ENCODE measurements at regions not wholly inside any gene's neighbourhood (a gene's known extent, or its start where the extent isn't known, plus 50 kb on each side); places are given as distances from the start of the nearest gene placed in this dataset.

DNA sequence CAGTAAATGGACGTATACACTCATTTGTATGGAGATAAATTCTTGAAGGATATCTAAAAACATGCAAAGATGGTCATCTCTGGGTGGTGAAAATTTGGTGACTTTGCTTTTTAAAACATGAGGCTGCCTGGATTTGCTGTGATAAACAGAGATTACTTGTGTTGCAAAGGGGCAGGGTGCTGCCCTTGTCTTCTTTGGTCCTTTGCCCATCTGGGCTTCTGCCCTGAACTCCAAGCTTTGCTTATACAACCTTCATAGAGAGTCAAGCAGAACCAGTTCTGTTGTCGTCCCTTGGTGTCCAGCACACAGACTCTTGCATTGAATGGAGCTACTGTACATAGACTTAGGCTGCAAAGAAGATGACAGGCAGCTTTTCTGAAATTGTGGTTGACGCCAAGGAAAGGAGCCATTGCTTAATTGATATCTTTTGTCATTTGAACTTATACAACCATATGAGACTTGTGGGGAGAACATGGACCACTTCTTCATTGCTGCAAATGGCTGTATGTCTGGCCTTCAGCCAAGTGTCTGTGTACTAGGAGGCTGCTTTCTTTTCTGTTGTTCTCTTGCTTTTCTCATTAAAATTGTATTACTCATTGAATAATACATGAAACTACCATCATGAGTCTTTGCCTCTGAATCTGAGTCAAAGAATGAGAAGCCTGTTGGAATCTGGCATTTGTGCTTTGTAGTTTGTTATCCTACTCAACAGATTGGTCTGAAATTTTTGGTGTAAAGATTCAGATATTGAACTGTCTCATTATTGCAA lies 152.5 kb downstream of the DMRT2 start:
- no peak for DNase-seq

DNA sequence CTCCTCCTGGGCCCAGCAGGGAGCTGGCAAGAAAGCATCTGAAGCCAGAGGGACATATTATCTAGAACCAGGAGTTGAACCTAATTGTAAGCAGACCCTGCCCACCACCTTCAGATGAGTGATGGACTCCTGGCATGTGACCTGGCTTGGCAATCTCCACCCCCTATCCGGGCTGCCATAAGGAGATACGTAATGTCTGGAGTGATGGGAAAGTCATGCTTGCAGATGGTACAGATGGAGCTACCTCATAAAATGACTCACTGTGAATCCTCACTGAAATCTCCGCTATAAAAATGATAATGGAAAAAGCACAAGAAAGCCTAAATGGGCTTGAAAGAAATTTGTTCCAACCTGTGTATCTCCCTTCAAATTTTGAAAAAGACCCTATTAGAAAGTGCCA lies 157.5 kb downstream of the DMRT2 start:
- DNase-seq, result no peak

DNA sequence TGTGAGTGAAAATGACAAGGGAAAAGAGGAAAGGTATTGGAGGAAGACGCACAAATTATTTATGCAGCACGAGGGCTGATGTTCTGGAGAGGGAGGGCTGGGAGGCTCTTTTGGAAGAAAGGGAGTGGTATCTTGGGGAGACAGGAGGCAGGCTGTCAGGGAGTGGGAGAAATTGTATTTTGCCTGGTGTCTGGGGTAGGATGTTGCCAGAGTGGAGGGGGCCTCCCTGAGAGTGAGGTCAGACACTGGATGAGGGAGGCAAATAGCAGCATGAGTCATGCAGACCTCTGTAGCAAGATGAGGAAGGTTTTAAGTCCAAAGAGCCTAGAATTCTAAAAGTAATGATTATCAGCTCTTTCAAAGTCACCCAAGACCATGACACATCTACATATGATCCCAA lies 158.0 kb downstream of the DMRT2 start:
- no peak for DNase-seq

DNA sequence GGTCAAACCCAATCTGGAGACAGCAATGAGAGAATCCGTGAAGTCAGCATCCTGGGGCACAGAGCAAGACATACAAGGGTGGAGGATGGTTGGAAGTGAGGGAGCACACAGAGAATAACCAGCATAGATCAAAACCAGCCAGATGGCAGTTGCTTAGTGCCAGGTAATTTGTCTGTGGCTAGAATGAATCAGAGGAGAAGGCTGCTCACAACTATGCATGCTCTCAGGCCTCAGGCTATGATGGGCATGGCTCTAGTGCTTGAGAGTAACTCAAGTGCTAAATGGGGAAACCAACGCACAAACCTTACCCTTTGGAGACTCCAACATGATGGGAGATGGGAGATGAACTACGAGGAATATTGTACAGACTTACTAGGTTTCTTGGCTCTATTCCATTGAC lies 160.8 kb downstream of the DMRT2 start:
- DNase-seq, result no peak

DNA sequence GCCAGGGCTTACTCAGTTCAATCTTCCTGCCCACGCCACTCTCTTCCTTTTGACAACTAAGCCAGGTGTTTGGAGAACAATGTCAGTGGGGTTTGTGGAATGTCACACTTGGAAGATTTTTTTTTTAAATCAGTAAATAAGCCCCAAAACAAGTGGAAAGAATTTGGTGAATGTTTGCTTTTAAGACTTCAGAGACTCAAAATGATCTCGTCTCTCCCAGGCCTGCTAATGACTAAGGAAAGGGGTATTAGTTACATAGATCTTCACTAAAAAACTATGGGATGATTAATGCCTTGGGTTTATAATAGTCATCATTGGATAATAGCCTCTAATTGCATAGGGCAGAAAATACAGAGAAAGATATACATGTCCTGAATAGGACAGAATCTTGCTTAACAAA lies 166.4 kb downstream of the DMRT2 start:
- DNase-seq, result no peak

DNA sequence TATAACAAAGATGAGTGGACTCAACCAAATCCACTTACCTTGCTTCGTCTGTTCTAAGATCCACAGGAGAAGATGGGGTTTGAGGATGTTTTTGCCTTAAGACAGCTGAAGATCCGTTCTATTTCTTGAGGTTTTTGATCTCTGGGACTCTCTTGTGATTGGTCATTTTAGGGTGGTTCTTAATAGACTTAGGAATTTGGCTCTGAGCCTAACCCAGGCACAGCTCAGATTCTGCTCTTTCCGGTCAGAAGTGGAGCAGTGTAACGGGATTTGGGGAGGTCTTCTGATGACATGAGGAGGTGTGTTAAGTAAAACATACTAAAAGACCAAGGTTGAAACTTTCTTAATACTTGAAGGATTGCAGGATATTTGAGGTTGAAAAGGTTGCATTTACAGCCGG lies 166.9 kb downstream of the DMRT2 start:
- no peak for DNase-seq

DNA sequence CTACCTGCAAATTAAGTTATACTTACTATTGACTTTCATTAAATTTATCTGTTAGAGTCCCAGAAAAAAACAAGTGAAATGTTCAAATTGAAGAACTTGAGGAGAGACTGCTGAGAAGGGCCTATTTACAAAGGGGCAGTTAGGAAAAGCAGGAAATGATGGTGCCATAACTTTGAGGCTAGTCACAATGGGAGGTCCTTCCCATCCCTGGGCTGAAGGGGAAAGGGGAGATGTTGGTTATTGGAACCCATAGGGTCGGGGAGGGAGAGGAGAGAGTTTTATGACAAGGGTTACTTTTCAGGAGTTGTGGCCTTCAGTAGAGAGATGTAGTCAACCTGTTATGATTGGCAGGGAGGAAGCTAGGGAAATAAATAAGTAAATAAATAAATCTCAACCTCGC lies 169.1 kb downstream of the DMRT2 start:
- no peak for DNase-seq

DNA sequence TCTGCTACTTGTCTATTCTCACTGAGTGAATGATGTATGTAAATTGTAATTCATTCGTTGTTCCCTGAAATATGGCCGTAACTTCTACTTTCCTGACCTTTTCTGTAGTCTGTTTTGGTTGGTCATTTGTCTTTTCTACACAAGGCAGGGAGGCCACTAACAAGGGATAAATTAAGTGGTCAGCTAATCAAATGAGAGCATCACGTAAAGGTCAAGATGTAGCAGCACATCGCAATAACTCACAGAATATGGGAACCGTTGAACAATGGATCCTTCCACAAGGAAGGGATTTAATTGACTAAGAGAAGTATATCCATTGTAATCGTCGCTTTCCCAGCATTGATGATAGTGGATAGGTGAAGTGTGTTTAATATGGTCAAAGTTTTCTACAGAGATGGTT lies 171.1 kb downstream of the DMRT2 start:
- DNase-seq, result no peak

DNA sequence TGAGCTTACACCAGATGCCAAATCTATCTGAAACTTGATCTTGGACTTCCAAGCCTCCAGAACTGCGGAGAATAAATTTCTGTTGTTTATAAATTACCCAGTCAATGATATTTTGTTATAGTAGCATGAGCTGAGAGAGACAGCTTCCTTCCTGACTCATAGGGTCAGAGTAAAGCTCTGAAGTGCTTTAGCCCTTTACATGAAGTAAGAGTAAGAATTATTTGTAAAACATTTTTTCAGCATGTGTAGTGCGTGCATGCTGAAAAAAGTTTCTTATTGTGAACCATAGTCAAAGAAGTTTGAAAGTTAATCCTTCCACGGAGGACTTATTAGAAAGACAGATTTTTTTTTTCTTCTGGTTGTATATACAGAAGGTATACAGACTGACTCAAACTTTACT lies 172.4 kb downstream of the DMRT2 start:
- no peak for DNase-seq

DNA sequence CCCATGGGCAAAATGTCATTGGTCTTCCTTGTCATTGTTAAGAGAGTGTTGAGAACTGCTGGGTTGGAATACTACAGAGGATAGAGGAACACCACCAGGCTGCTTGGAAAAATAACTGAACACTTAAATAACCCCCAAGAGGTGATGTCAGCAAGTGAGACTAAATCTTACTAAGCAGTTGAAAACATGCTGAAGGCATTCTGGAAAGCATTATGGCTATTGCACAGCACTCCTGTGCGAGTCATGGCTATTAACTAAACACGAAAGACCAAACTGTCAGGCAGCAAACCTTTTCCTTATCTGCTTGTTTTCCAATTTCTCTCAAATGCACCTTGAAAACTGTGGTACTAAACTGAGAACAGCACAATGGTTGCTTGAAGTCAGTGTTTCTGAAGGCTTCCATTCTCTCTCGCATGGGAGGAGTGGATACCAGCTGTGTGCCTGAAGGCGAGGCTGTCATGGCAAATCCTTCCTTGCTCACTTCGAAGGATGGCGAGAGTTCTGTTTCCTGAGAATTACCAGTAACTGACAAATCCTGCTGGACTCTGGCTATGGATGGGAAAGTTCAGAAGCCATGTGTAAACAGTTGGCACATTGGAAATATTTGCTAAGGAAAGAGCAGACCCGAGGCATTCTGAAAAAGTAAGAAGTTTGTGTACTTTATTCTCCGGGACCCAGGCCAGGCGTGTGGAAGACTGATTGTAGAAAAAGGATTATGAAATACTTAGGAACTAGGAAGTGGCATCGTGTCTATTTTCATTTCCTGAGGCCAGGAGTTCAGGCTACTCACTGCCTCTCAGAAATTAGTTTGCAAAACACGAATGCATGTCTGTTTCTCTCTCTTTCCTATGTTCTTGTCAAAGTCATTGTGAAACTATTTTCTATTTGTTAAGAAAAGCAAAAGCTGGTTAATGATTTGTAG lies 182.1 kb downstream of the DMRT2 start:
- no peak for DNase-seq

DNA sequence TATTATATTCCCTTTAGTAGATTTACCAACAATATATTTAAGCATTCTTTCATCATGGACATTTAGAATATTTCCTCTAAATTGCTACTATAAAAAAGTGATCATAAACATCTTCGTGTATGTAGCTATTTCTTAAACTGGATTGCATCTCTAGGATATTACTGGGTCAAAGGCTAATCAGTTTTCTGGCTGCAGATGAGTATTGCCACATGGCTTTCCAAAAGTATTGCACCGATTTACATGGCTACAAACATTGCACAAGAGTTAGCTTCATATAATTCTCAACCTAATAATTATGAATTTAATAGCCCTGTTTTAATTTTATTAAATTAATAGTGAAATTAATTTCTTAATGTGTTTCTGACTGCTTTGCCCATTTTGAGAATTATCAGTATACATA lies 183.4 kb downstream of the DMRT2 start:
- DNase-seq, result no peak

DNA sequence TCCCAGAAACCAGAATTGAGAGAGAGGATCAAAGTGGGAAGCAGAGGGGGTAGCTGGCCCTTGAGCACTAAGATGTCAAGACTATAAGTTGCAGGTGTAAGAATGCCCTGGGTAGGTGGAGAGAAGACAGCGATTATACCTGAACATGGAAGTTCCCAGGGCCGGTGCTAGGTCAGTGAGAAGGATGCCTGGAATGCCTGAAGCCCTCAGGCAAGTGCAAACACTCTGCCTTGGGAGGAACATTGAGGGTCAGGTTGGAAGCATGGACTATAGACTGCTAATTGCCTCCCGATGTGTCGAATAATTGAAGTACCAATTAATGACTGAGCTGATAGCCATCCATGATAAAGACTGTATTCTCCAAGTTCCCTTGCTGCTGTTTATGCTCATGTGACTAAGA lies 185.5 kb downstream of the DMRT2 start:
- no peak for DNase-seq

DNA sequence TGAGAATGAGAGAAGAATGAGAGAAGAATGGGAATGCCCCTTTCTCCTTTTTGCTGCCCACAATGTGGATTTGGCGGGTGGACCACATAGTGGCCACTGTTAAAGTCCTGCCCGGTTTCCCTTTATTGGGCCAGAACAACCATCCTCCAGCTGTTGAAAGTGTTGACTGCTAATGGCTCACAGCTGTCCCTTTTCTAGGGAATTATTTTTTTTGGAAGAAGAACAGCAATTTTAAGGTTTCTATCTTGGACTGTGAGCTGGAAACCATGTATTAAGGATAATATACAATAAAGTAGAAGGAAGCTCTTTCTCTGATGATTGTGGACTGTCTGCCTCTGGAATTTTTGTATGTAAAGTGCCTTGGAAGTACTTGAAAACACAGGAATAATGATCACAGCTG lies 185.9 kb downstream of the DMRT2 start:
- no peak for DNase-seq

DNA sequence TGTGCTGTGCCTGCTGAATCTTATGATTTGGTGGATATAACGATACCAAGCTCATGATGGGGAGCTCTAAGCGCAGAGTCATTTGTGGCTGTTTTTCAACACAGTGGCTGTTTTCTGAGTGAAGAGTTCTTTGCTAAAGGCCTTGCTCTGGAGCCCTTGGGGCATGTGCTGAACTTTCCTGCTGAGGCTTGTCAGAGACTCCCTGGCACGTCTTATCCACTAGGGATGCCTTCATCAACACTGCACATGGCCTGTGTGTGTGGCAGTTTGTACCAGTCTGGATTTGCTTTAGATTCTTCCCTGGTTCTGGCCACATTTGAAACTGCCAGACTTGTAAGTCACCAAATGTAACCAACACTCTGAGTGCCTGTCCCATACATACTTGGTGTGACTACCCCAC lies 188.2 kb downstream of the DMRT2 start:
- no peak for DNase-seq

DNA sequence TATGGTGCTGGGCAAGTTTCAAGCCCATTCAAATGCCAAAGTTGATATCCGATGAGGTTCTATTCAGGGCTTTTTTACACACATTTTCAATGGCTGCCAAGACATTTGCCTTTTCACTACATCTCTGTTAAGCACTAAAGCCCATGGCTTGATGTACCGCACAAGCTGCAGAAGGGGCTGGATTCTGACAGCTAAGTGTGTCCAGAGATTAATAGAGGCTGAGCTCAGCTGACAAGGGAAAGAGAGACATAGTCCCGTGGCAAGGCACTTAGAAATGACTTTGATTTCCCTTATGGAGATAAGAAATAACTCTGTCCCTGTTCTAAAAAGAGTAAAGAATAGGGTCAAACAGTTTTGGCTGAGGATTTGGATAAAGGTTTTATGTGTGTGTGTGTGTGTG lies 198.6 kb downstream of the DMRT2 start:
- DNase-seq, result no peak

DNA sequence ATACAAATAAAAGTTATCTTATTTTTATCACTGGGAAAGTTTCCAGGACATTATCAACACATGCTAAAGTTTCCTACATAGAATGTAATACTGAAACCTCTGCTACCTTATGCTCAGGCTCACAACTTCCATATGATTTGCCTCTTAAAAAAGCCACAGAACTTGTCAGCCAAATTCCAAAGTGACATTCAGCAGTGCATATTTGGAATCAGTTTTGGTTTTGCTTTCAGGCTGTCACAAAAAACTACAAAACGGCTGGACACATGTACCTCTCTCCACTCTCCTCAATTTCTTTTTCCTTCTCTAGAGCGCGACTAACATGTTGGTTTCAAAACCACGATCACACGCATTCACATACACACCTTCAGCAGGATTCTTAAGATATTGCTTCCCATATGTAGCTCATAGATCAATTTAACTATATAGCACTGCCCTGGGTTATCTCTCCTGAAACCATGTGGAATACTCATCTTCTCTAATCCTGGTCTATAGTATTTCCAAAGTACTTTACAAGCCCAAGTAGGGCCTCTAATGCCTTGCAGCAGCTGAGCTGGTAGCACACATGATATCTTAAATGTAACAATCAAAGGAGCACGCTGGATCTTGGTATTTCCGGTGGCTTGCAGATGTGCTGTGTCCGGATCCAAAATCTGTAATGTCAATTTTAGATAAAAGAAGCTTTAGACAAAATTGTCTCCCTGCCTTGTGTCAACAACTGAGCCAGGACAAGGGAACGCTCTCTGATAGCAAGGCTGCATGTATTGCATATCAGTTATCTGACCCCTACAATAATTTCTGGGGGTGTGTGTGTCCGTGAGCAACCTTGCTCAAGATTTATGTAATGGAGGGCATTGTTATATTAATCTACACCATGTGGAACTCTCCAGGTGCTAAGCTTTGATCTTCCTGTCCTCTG lies 203.2 kb downstream of the DMRT2 start:
- no peak for DNase-seq

DNA sequence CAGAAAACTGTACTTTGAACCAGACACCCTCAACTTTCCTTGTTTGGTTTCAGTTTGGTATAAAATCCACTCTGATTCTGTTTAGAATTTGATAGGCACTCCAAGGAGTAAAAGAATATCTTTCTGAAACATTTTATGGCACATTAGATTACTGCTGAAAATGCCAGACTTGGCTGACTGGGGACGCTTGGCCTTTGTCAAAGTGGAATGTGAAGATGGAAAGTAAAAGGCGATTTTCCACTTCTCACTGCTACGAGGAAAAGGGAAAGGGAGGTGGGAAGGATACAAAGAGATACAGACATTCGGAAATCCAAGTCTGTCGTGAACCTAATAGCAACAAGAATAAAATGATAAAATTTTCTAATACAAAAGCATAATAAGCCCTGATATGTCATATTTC lies 203.9 kb downstream of the DMRT2 start:
- DNase-seq, result no peak

DNA sequence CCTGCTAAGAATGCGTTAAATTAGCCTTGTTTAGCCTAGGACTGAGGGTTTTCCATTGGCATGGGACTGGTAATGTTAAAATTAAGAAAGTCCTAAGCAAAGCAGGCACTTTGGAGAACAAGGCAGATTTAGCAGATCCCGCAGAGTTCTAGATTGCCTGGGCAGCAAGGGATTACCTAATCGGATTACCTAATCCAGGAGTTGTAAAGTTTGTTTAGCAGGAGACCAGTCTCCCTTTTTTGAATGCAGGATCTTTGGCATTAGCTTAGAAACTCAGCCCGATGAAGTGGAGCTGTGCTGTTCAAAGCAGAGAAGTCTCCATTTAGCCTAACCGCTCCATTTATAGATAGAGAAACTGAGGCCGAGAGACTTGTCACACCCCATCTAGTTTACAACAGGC lies 206.0 kb downstream of the DMRT2 start:
- no peak for DNase-seq

DNA sequence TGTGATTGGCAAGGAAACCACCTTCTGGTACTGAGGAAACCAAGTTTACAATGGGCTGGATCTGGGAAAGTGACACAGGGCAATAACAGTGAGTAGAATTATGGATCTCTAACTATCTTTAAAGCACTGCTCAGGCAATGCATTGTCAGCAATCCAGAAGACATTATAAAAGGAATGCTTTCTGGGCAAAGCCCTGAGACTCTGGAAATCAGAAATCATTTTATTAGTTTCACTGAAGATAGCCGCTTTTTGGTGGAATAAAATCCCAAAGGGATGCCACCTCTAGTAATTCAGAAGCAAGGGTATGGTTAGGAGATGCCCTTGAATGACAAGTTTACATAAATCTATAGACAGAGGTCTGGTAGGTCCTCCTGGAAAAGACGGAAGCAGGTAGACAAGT lies 211.1 kb downstream of the DMRT2 start:
- no peak for DNase-seq

DNA sequence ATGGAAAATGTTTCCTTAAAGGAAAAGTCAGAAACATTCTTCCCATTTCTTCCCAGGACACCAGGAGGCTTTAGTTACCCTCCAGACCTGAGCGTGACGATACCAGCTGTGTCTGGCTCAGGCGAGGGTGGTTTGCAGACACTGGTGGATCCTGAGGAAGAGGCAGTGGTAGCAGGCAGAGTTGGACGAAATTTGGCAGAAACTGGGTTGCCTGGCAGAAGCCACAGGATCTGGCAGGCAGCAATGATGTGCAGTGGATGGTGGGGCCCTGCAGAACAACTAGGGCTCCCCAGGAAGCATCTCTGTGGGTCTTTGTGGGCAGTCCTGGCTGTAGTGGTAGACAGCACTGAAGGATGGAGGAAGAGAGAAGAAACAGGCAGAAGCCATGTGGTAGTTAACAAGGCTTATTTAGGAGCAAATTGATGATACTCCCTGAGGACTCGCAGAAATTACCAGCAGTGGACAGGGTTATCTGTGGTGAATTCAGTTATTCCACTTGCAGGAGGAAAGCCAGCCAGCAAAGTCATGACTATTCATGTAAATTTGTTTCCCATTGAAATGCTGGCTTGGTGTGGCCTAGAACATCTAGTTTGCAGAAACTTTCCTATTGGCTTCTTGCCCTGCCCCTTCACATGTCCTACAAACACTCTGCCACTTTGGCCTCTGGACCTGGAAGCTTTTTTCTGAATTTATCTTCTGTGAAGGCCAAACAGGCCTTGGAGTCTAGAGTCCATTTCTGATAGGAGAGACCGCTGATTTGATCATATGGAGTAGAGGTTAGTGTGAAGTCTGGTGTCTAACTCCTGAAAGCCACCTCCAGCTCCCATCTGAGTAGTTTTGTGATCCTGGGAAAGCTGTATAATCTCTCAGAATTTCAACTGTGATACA lies 212.0 kb downstream of the DMRT2 start:
- no peak for DNase-seq

DNA sequence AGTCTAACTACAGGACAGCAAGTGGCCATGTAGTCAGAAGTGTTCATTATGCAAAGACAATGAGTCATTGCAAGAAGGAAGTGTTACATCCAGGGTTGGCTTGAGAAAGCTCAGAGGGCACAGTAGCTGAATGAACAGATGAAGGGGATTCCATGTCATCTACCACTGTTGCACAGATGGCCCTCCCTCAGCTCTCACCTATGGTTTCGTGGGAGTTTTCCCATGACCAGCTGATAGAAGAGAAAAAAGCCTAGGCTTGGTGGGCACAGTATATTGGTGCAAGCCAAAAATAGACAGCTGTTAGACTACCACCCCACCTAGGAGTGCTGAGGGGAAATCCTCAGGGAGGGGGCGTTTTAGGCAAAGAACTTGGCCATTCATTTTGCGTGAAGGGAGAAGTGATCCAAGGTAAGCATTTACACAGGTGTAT lies 217.0 kb downstream of the DMRT2 start:
- DNase-seq, result no peak

DNA sequence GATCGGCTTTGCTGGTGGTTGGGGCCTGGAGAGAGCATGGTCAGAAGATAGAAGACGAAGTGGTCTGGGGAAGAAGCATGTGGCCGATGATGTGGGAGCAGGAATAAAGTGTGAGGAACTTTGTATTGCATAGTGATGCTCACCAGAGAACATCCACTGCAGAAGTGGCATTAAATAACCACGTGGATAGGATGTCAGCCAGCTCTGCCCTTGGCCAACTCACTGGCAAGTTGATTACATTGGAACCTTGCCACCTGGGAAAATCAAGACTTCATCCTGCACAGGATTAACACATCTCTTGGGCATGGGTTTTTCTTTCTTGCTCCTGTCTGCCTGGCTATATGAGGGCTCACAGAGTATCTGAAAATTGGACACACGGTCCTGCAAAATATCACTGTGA lies 217.4 kb downstream of the DMRT2 start:
- no peak for DNase-seq
